IMR-90 (cell line): ENCODE measurements at regions not wholly inside any gene's neighbourhood (a gene's known extent, or its start where the extent isn't known, plus 50 kb on each side); places are given as distances from the start of the nearest gene placed in this dataset.

Source experiments
- ATAC-seq: fragments of 200-7000 bp; cut with Tn5 transposase; 2 replicates; pipeline ENCODE4 v1.9.1; 2020; ENCODE audit warnings: low read depth, mild to moderate bottlenecking, moderate library complexity
- BruUV-seq: library from RNA; stranded (reverse); fragments of 400-500 nt; replicated peaks from 2 replicates; lab custom pipeline; 2021; lab: Mats Ljungman, UMichigan
- CTCF ChIA-PET: fragments of 300-600 bp; formaldehyde crosslinking; extraction: SDS; loops from one replicate; lab custom pipeline; 2021; ENCODE audit warnings: antibody characterized with exemption; lab: Yijun Ruan, JAX
- POLR2A ChIA-PET: fragments of 300-600 bp; sonication (Branson Sonifier 250); formaldehyde crosslinking; loops from one replicate; lab custom pipeline; 2022; ENCODE audit warnings: antibody characterized with exemption; ENCODE audit not compliant: unreplicated experiment; lab: Charles Lee
- DNase-seq: peaks from one replicate; pipeline ENCODE4 v3.0.0; 2013
- H2AFZ ChIP-seq: replicated peaks from 2 replicates; pipeline ENCODE3; 2013; ENCODE audit warnings: low read length, mild to moderate bottlenecking; ENCODE audit not compliant: poor library complexity
- H2AK5ac ChIP-seq: 2 replicates; pipeline ENCODE4 v1.6.1; 2013; ENCODE audit warnings: low read depth, low read length, inconsistent platforms
- H2AK9ac ChIP-seq: replicated peaks from 2 replicates; pipeline ENCODE3; 2013; ENCODE audit warnings: mild to moderate bottlenecking, low read depth, low read length, moderate library complexity; ENCODE audit not compliant: poor library complexity
- H2BK120ac ChIP-seq: 2 replicates; pipeline ENCODE4 v1.6.1; 2013; ENCODE audit warnings: low read depth, low read length, inconsistent platforms
- H2BK15ac ChIP-seq: 3 replicates; pipeline ENCODE4 v1.6.1; 2013; ENCODE audit warnings: low read depth, low read length, inconsistent platforms
- H2BK20ac ChIP-seq: 2 replicates; pipeline ENCODE4 v1.6.1; 2013; ENCODE audit warnings: low read depth, mild to moderate bottlenecking, inconsistent platforms, low read length, moderate library complexity
- H2BK5ac ChIP-seq: 2 replicates; pipeline ENCODE4 v1.6.1; 2013; ENCODE audit warnings: mild to moderate bottlenecking, low read depth, low read length, inconsistent platforms; ENCODE audit not compliant: poor library complexity, severe bottlenecking
- H3K14ac ChIP-seq: replicated peaks from 2 replicates; pipeline ENCODE4 v1.6.1; 2013; ENCODE audit warnings: low read depth, low read length, inconsistent platforms
- H3K18ac ChIP-seq: 2 replicates; pipeline ENCODE4 v1.6.1; 2013; ENCODE audit warnings: low read depth, low read length, control low read depth
- H3K23ac ChIP-seq: 2 replicates; pipeline ENCODE4 v1.6.1; 2013; ENCODE audit warnings: low read depth, low read length, inconsistent platforms
- H3K27ac ChIP-seq: 2 replicates; pipeline ENCODE4 v1.5.1; 2013; ENCODE audit warnings: mild to moderate bottlenecking, control low read depth, low read length; ENCODE audit not compliant: insufficient read depth
- H3K27me3 ChIP-seq: 2 replicates; pipeline ENCODE4 v1.6.1; 2013; ENCODE audit warnings: low read length; ENCODE audit not compliant: control insufficient read depth, insufficient read depth
- H3K36me3 ChIP-seq: 2 replicates; pipeline ENCODE4 v1.6.1; 2013; ENCODE audit warnings: low read length, mixed read lengths; ENCODE audit not compliant: control insufficient read depth, insufficient read depth
- H3K4ac ChIP-seq: 2 replicates; pipeline ENCODE4 v1.6.1; 2013; ENCODE audit warnings: low read depth, low read length, inconsistent platforms
- H3K4me1 ChIP-seq: 2 replicates; pipeline ENCODE4 v1.6.1; 2013; ENCODE audit warnings: low read length, mixed read lengths; ENCODE audit not compliant: control insufficient read depth, insufficient read depth
- H3K4me2 ChIP-seq: 2 replicates; pipeline ENCODE4 v1.6.1; 2013; ENCODE audit warnings: low read depth, mild to moderate bottlenecking, control low read depth, low read length, moderate library complexity
- H3K4me3 ChIP-seq: 2 replicates; pipeline ENCODE4 v1.5.1; 2013; ENCODE audit warnings: low read depth, mild to moderate bottlenecking, control low read depth, low read length, moderate library complexity; ENCODE audit not compliant: insufficient read depth
- H3K56ac ChIP-seq: 2 replicates; pipeline ENCODE4 v1.6.1; 2013; ENCODE audit warnings: low read length, inconsistent platforms; ENCODE audit not compliant: insufficient read depth; ENCODE audit errors: extremely low read depth
- H3K79me1 ChIP-seq, 2 experiments: 2 replicates each; pipeline ENCODE4 v1.6.1; 2013; ENCODE audit warnings: low read length in 2 of 2, inconsistent platforms in 1 of 2, low read depth in 1 of 2
- H3K9ac ChIP-seq: 2 replicates; pipeline ENCODE4 v1.6.1; 2013; ENCODE audit warnings: low read depth, low read length, control low read depth
- H3K9me1 ChIP-seq: 2 replicates; pipeline ENCODE4 v1.6.1; 2013; ENCODE audit warnings: low read length, inconsistent platforms; ENCODE audit not compliant: insufficient read depth
- H3K9me3 ChIP-seq: 2 replicates; pipeline ENCODE4 v1.6.1; 2013; ENCODE audit warnings: low read length; ENCODE audit not compliant: control insufficient read depth, insufficient read depth
- H4K20me1 ChIP-seq: 2 replicates; pipeline ENCODE4 v1.6.1; 2013; ENCODE audit warnings: low read length, inconsistent platforms; ENCODE audit not compliant: insufficient read depth
- H4K5ac ChIP-seq: 2 replicates; pipeline ENCODE4 v1.6.1; 2013; ENCODE audit warnings: mild to moderate bottlenecking, low read depth, low read length, control low read depth
- H4K8ac ChIP-seq, 2 experiments: 2 replicates each; pipeline ENCODE4 v1.6.1; 2013; ENCODE audit warnings: low read depth in 2 of 2, low read length in 2 of 2, control low read depth in 1 of 2, inconsistent platforms in 1 of 2
- H4K91ac ChIP-seq: 2 replicates; pipeline ENCODE4 v1.6.1; 2013; ENCODE audit warnings: low read depth, low read length, inconsistent platforms; ENCODE audit not compliant: insufficient read depth
- BHLHE40 ChIP-seq: fragments of 150-350 bp; IDR thresholded peaks from 2 replicates; pipeline ENCODE4 v1.6.1; 2016; ENCODE audit warnings: mild to moderate bottlenecking, low read depth, low read length
- CEBPB ChIP-seq: IDR thresholded peaks from 2 replicates; pipeline ENCODE4 v1.6.1; 2012; ENCODE audit warnings: low read depth, low read length, improper control_type of control experiment
- CHD1 ChIP-seq: IDR thresholded peaks from 2 replicates; pipeline ENCODE4 v1.6.1; 2012; ENCODE audit warnings: low read depth, low read length, improper control_type of control experiment
- FOS ChIP-seq: fragments of 150-350 bp; IDR thresholded peaks from 2 replicates; pipeline ENCODE4 v1.6.1; 2016; ENCODE audit warnings: low read depth, low read length
- MAZ ChIP-seq: IDR thresholded peaks from 2 replicates; pipeline ENCODE4 v1.6.1; 2012; ENCODE audit warnings: low read depth, mild to moderate bottlenecking, low read length, improper control_type of control experiment, moderate library complexity, borderline replicate concordance
- RFX5 ChIP-seq: IDR thresholded peaks from 2 replicates; pipeline ENCODE4 v1.8.0; 2012; ENCODE audit warnings: low read depth, mild to moderate bottlenecking, low read length, moderate library complexity
- WGBS, 2 experiments: methylation state at CpG; one replicate each; pipeline versions ENCODE4 v1.1.5 to v1.1.7; 2013; ENCODE audit warnings: missing lambda C conversion rate in 2 of 2; ENCODE audit not compliant: insufficient read length in 1 of 2; ENCODE audit errors: extremely low coverage in 2 of 2; 5-methylcytosine and 5-hydroxymethylcytosine counted together
- dilution Hi-C: fragments of 300-500 bp; cut with HindIII; formaldehyde crosslinking; loops from one replicate; pipeline ENCODE4 v1.14.3; 2018; ENCODE audit warnings: low sequenced_read_pairs; ENCODE audit not compliant: unreplicated experiment
- in situ Hi-C: fragments of 300-500 bp; cut with MboI; formaldehyde crosslinking; loops from 3 replicates; pipeline ENCODE4 v1.14.3; 2019; ENCODE audit warnings: low sequenced_read_pairs, inconsistent platforms, mixed read lengths
- intact Hi-C: fragments of 100-400 bp; cut with micrococcal nuclease; formaldehyde crosslinking; loops from 2 replicates; pipeline ENCODE4 v1.10.0; 2022
- TF ChIP-seq, protein P1 (sequence below): fragments of 150-350 bp; IDR thresholded peaks from 2 replicates; pipeline ENCODE4 v1.6.1; 2016; ENCODE audit warnings: low read depth, mild to moderate bottlenecking, low read length, moderate library complexity, borderline replicate concordance
- TF ChIP-seq, protein P2 (sequence below): fragments of 150-350 bp; IDR thresholded peaks from 2 replicates; pipeline ENCODE4 v1.6.1; 2017; ENCODE audit warnings: mild to moderate bottlenecking, antibody characterized with exemption, low read length, low read depth

DNA sequence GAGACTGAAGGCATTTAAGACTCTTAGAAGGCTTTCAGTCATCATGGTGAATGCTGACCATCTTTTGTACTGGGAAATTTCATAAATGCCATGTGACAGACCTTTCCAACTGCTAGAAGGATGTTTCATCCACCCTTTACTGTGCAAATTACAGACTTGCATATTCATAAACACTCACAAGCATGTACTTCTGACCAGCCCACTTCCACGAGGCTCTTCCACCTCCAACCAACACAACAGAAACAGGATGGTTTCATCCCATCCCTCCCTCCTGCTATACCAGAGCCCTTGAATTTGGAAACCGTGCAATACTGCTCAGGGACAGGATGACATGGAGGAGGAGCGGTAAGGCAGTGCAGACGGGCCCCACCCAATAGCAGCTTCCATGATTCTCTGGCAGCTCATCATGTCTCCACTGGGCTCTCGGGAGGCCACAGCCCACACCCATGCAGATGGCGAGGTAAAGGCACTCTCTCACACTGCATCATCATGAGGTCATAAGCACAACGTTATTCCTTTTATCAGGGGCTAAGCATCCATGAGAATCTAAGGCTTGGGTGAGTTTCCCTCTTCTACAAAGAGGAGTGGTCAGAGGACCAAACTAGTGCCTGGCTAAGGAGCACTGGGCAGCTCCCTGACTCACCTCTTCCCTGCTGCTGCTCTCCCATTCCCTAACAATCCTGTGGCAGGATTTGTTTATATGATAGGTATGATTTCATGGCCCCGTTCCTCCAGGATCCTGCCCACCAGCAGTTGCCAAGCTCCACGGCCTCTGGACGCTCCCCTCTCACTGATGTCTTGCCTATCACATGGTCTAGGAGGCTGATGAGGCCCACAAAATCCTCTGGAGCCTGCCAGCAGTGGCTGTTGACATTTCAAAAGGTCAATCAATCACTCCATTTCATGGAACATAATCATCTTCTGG lies 94.4 kb upstream of the FSTL4 start:
- in situ Hi-C loops: no loop called here
- no CpG with 5 or more reads among the region's 10 CpGs for WGBS, 2 experiments

More for the DNA sequence above, 94.4 kb upstream of the FSTL4 start:
- ChIA-PET POLR2A (no interaction called here), CTCF (no interaction called here)
- Histone ChIP-seq H2BK120ac (no peak overlapping the region), H3K9me1 (no peaks in the 10 kb centered on the region), H3K4me1 (no peaks in the 10 kb centered on the region), H3K9me3 (no peaks in the 10 kb centered on the region), H2BK15ac (no peak overlapping the region), H3K4ac (no peak overlapping the region), H3K79me1 (no peaks in the 10 kb centered on the region), H2BK20ac (no peak overlapping the region), H3K4me3 (no peak overlapping the region), H4K20me1 (no peaks in the 10 kb centered on the region), H3K23ac (no peak overlapping the region), H2AK9ac (no peak overlapping the region), H3K36me3 (no peaks in the 10 kb centered on the region), H3K4me2 (no peak overlapping the region), H2AFZ (no peak overlapping the region), H3K27me3 (peaks cover under 1% of the 10 kb centered on the region; the same call in 1 of the 2 replicates), H4K91ac (no peak overlapping the region), H3K27ac (no peak overlapping the region), H3K9ac (no peak overlapping the region), H4K8ac (no peak overlapping the region), H4K5ac (no peak overlapping the region), H3K14ac (no peak overlapping the region), H3K56ac (no peak overlapping the region), H3K18ac (no peak overlapping the region), H2BK5ac (no peak overlapping the region), H2AK5ac (no peak overlapping the region)
- TF ChIP-seq RFX5 (no peak), MAZ (no peak), BHLHE40 (no peak), CEBPB (no peak), CHD1 (no peak), FOS (no peak)
- TF ChIP-seq, protein P1, sequence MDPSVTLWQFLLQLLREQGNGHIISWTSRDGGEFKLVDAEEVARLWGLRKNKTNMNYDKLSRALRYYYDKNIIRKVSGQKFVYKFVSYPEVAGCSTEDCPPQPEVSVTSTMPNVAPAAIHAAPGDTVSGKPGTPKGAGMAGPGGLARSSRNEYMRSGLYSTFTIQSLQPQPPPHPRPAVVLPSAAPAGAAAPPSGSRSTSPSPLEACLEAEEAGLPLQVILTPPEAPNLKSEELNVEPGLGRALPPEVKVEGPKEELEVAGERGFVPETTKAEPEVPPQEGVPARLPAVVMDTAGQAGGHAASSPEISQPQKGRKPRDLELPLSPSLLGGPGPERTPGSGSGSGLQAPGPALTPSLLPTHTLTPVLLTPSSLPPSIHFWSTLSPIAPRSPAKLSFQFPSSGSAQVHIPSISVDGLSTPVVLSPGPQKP: no peak
- TF ChIP-seq, protein P2, sequence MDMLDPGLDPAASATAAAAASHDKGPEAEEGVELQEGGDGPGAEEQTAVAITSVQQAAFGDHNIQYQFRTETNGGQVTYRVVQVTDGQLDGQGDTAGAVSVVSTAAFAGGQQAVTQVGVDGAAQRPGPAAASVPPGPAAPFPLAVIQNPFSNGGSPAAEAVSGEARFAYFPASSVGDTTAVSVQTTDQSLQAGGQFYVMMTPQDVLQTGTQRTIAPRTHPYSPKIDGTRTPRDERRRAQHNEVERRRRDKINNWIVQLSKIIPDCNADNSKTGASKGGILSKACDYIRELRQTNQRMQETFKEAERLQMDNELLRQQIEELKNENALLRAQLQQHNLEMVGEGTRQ: no peak
- DNase-seq (no peak), ATAC-seq (no peak)
- BruUV-seq: no TSS peak
- dilution Hi-C loops: no loop called here
- intact Hi-C loops: no loop called here
